ENCODE measurements at regions not wholly inside any gene's neighbourhood (a gene's known extent, or its start where the extent isn't known, plus 50 kb on each side); places are given as distances from the start of the nearest gene placed in this dataset.

DNA sequence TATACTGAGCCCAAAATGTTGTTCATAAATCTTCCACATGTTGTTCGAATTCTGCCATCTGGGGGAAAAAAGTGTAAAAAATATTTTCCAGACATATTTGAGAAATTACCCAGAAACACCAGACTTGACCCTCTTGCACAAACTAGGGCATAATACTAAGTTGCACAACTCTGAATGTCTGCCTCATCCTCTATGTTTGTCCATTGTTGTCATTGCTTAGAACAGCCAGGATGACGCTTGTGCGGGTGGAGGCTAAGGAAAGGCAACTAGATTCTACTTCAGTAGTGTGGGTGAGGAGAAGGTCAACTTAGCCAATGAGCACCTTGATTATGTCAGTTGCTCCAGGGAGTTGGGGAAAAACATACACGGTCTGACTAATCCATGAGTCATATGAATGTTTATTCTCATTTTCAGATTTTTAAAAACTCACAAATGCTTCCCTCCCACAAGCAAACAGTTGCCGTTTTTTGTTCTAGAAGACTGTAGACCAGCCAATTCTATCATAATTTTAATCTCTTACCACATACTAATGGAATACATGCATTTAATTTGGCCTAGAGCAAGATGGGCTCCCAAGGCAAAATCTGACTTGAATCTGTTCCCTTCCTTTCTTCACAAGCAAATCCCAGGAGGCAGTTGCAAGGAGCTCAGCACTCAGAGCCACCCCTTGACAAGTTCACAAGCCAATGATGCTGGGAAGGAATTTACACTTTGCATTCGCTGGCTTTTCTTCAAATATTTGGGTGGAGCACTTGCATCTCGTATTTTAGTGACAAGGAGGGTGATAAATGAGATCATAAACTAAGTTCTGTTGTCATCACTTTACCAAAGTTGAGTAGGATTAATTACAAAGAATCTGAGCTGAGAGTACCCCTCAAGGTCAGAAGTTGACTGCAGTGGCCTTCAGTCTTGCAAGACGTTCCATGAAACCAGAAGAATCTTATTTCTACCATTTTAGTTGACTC, 163.2 kb upstream of the TWIST2 start:
- TF ChIP-seq ATF3 (IDR thresholded peaks at IDR 0.05) (no peak), CTCF (IDR thresholded peaks at IDR 0.05; ENCODE audit: low read depth, low read length, missing input control) (no peak), RAD21 (IDR thresholded peaks at IDR 0.05) (no peak), GABPA (IDR thresholded peaks at IDR 0.05 in 1 of 2, conservative IDR thresholded peaks at IDR 0.05 in 1 of 2) (no peak), EGR1 (IDR thresholded peaks at IDR 0.05; ENCODE audit: low read depth in 2 of 2) (no peak), FOXA1 (IDR thresholded peaks at IDR 0.05) (no peak), YY1 (IDR thresholded peaks at IDR 0.05) (no peak), JUND (IDR thresholded peaks at IDR 0.05) (no peak), TAF1 (conservative IDR thresholded peaks at IDR 0.05) (no peak), RXRA (IDR thresholded peaks at IDR 0.05) (no peak), SP1 (IDR thresholded peaks at IDR 0.05) (no peak)
- TF ChIP-seq, protein P1, sequence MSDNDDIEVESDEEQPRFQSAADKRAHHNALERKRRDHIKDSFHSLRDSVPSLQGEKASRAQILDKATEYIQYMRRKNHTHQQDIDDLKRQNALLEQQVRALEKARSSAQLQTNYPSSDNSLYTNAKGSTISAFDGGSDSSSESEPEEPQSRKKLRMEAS (IDR thresholded peaks at IDR 0.05), result no peak
- TF ChIP-seq, protein P2, sequence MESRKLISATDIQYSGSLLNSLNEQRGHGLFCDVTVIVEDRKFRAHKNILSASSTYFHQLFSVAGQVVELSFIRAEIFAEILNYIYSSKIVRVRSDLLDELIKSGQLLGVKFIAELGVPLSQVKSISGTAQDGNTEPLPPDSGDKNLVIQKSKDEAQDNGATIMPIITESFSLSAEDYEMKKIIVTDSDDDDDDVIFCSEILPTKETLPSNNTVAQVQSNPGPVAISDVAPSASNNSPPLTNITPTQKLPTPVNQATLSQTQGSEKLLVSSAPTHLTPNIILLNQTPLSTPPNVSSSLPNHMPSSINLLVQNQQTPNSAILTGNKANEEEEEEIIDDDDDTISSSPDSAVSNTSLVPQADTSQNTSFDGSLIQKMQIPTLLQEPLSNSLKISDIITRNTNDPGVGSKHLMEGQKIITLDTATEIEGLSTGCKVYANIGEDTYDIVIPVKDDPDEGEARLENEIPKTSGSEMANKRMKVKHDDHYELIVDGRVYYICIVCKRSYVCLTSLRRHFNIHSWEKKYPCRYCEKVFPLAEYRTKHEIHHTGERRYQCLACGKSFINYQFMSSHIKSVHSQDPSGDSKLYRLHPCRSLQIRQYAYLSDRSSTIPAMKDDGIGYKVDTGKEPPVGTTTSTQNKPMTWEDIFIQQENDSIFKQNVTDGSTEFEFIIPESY (IDR thresholded peaks at IDR 0.05), result no peak
- TF ChIP-seq, protein P3, sequence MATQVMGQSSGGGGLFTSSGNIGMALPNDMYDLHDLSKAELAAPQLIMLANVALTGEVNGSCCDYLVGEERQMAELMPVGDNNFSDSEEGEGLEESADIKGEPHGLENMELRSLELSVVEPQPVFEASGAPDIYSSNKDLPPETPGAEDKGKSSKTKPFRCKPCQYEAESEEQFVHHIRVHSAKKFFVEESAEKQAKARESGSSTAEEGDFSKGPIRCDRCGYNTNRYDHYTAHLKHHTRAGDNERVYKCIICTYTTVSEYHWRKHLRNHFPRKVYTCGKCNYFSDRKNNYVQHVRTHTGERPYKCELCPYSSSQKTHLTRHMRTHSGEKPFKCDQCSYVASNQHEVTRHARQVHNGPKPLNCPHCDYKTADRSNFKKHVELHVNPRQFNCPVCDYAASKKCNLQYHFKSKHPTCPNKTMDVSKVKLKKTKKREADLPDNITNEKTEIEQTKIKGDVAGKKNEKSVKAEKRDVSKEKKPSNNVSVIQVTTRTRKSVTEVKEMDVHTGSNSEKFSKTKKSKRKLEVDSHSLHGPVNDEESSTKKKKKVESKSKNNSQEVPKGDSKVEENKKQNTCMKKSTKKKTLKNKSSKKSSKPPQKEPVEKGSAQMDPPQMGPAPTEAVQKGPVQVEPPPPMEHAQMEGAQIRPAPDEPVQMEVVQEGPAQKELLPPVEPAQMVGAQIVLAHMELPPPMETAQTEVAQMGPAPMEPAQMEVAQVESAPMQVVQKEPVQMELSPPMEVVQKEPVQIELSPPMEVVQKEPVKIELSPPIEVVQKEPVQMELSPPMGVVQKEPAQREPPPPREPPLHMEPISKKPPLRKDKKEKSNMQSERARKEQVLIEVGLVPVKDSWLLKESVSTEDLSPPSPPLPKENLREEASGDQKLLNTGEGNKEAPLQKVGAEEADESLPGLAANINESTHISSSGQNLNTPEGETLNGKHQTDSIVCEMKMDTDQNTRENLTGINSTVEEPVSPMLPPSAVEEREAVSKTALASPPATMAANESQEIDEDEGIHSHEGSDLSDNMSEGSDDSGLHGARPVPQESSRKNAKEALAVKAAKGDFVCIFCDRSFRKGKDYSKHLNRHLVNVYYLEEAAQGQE (IDR thresholded peaks at IDR 0.05), result no peak
